Osteocyte (in vitro differentiated cells): ENCODE measurements at regions not wholly inside any gene's neighbourhood (a gene's known extent, or its start where the extent isn't known, plus 50 kb on each side); places are given as distances from the start of the nearest gene placed in this dataset.

Experiments
- DNase-seq: peaks from one replicate; pipeline ENCODE4 v3.0.0; 2021; ENCODE audit warnings: mixed read lengths; ENCODE audit not compliant: unreplicated experiment; ENCODE audit errors: extremely low spot score
- H3K27ac Mint-ChIP-seq: one replicate; pipeline ENCODE4 v1.8.0; 2021; ENCODE audit warnings: mild to moderate bottlenecking, mixed read lengths; ENCODE audit not compliant: unreplicated experiment
- H3K27me3 Mint-ChIP-seq: one replicate; pipeline ENCODE4 v1.8.0; 2021; ENCODE audit warnings: mixed read lengths; ENCODE audit not compliant: unreplicated experiment
- H3K36me3 Mint-ChIP-seq: one replicate; pipeline ENCODE4 v1.8.0; 2021; ENCODE audit warnings: mixed read lengths; ENCODE audit not compliant: unreplicated experiment
- H3K4me1 Mint-ChIP-seq: one replicate; pipeline ENCODE4 v1.8.0; 2021; ENCODE audit warnings: mixed read lengths; ENCODE audit not compliant: unreplicated experiment
- H3K4me3 Mint-ChIP-seq: one replicate; pipeline ENCODE4 v1.8.0; 2021; ENCODE audit warnings: mild to moderate bottlenecking, moderate library complexity, mixed read lengths; ENCODE audit not compliant: unreplicated experiment
- H3K9me3 Mint-ChIP-seq: one replicate; pipeline ENCODE4 v1.8.0; 2021; ENCODE audit warnings: mixed read lengths; ENCODE audit not compliant: unreplicated experiment
- TF ChIP-seq, protein P1 (sequence below): fragments of 200-600 bp; sonication (generic); IDR thresholded peaks from 2 replicates; pipeline ENCODE4 v1.5.0; 2021; ENCODE audit warnings: antibody characterized with exemption, mild to moderate bottlenecking, moderate library complexity

- TF ChIP-seq, protein P1, sequence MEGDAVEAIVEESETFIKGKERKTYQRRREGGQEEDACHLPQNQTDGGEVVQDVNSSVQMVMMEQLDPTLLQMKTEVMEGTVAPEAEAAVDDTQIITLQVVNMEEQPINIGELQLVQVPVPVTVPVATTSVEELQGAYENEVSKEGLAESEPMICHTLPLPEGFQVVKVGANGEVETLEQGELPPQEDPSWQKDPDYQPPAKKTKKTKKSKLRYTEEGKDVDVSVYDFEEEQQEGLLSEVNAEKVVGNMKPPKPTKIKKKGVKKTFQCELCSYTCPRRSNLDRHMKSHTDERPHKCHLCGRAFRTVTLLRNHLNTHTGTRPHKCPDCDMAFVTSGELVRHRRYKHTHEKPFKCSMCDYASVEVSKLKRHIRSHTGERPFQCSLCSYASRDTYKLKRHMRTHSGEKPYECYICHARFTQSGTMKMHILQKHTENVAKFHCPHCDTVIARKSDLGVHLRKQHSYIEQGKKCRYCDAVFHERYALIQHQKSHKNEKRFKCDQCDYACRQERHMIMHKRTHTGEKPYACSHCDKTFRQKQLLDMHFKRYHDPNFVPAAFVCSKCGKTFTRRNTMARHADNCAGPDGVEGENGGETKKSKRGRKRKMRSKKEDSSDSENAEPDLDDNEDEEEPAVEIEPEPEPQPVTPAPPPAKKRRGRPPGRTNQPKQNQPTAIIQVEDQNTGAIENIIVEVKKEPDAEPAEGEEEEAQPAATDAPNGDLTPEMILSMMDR: no peak
- no peaks in the 10 kb centered on the region for H3K27me3 Mint-ChIP-seq
- H3K27ac Mint-ChIP-seq: no peak overlapping the region
- no peaks in the 10 kb centered on the region for H3K36me3 Mint-ChIP-seq
- no peak overlapping the region for H3K4me3 Mint-ChIP-seq
- H3K9me3 Mint-ChIP-seq: no peaks in the 10 kb centered on the region
- H3K4me1 Mint-ChIP-seq: peaks cover 24% of the 10 kb centered on the region
- no peak for DNase-seq
Observed at GRCh38 chr2:160660741-160661140, 167.1 kb upstream of the RBMS1 start.

DNA sequence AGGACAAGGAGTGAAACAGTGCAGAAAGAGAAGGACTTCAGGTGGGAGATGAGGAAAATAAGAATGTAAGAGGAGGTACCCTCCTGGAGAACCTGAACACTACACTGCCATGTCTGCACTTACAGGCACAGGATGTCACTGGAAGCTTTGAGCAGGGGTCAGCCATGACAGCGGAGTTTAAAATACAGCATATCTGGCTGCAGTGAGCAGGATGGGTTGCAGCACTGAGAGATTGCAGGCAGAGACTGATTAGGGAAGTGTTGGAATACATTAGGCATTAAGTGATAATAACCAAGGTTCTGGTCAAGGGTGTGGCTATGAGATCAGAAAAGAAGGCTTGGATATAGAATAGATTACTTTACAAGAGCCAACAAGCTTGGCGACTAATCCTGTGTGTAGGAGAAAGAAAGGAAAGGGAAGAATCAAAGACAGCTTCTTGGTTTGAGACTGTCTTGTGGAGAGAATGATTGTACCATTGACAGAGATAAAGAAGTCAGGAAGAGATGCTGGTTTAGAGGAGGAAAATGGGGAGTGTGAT, 171.1 kb upstream of the RBMS1 start:
- Mint-ChIP-seq H3K9me3 (no peaks in the 10 kb centered on the region), H3K27ac (peak overlapping the region; percentile 1), H3K27me3 (no peaks in the 10 kb centered on the region), H3K4me1 (peaks cover 28% of the 10 kb centered on the region), H3K4me3 (no peak overlapping the region), H3K36me3 (no peaks in the 10 kb centered on the region)
- TF ChIP-seq, protein P1: no peak
- DNase-seq: no peak

GRCh38 chr2:160666154-160667060, 172.8 kb upstream of the RBMS1 start:
- no peak for DNase-seq
- Mint-ChIP-seq H3K27me3 (no peaks in the 10 kb centered on the region), H3K27ac (peak overlapping the region; percentile 95), H3K36me3 (no peaks in the 10 kb centered on the region), H3K4me1 (peaks cover 28% of the 10 kb centered on the region), H3K4me3 (peak overlapping the region; percentile 31), H3K9me3 (no peaks in the 10 kb centered on the region)
- TF ChIP-seq, protein P1: no peak

DNA sequence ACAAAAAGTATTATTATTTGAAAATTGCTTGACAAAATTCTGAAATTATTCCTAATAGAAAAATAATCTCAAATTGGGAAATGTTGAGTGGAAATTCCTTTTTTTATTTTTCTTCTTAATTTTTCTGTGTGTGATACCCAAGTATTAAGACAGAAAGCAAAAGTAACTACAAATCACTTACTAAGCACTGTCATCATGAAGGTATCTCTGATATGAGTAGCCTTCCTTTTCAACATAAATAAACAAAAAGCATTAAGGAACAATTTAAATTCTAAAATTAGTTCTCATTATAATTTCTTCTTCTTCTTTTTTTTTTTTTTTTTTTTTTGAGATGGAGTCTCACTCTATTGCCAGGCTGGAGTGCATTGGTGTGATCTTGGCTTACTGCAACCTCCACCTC, 174.2 kb upstream of the RBMS1 start:
- Mint-ChIP-seq H3K36me3 (no peaks in the 10 kb centered on the region), H3K4me3 (no peak overlapping the region), H3K9me3 (no peaks in the 10 kb centered on the region), H3K27ac (peak overlapping the region; percentile 95), H3K27me3 (no peaks in the 10 kb centered on the region), H3K4me1 (peaks cover 28% of the 10 kb centered on the region)
- no peak for DNase-seq
- TF ChIP-seq, protein P1: no peak

- Mint-ChIP-seq H3K27ac (no peak overlapping the region), H3K36me3 (no peaks in the 10 kb centered on the region)
Observed at GRCh38 chr2:160670618-160671017, 177.0 kb upstream of the RBMS1 start.

More at GRCh38 chr2:160670618-160671017, 177.0 kb upstream of the RBMS1 start:
- H3K4me3 Mint-ChIP-seq: no peak overlapping the region
- no peaks in the 10 kb centered on the region for H3K27me3 Mint-ChIP-seq
- peaks cover 6% of the 10 kb centered on the region for H3K9me3 Mint-ChIP-seq
- H3K4me1 Mint-ChIP-seq: peaks cover 21% of the 10 kb centered on the region
- no peak for DNase-seq
- TF ChIP-seq, protein P1: no peak
